Prostate gland (tissue), 2 donors: ENCODE measurements at regions not wholly inside any gene's neighbourhood (a gene's known extent, or its start where the extent isn't known, plus 50 kb on each side); places are given as distances from the start of the nearest gene placed in this dataset.

ENCODE experiments used
- POLR2A ChIP-seq: fragments of 450-650 bp; IDR thresholded peaks from one replicate; pipeline ENCODE4 v1.6.1; 2016; ENCODE audit warnings: antibody characterized with exemption, mild to moderate bottlenecking
- POLR2AphosphoS5 ChIP-seq: sonication (generic); formaldehyde crosslinking; IDR thresholded peaks from one replicate; pipeline ENCODE4 v1.6.1; 2017; ENCODE audit warnings: antibody characterized with exemption
- TF ChIP-seq, protein P1 (sequence below), 4 experiments: fragments of 200-600 bp in 2 of 4; fragments of 450-650 bp in 2 of 4; sonication (generic) in 2 of 4; IDR thresholded peaks; 1 replicate in 3 of 4; 2 replicates in 1 of 4; pipeline ENCODE4 v1.5.1; 2016 to 2019; ENCODE audit warnings: antibody characterized with exemption in 4 of 4, mild to moderate bottlenecking in 2 of 4, moderate library complexity in 2 of 4

DNA sequence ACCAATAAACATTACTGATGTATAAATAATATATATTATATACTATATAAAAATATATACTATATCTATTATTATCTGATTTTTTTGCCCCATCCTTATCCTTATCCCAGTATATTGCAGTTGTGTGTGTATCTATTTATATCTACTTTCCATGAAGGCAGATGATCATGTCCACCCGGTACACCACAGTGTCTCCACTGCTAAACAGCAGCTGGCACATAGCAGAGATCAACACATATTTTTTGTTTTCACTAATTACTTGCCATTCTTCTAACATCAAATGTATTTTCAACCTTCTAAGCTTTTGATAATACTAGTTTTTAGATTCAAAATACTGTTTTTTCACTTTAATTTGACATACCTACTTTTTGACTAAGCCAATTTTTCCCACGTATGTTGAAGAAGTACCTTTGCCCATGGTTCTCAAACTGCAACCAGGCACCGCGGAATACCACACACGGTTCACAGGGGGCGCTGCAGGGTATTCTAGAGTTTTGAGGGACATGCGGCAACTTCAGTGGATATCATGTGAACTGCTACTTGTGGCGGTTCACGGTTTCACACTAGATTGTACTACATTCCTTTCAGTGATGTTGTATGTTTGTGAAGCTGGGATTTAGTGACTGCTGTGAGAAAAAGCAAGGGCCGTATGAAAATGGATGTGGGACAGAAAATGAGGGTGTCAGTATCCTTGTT lies 182.5 kb upstream of the NPY2R start:
- TF ChIP-seq POLR2A (no peak), POLR2AphosphoS5 (no peak)
- TF ChIP-seq, protein P1, sequence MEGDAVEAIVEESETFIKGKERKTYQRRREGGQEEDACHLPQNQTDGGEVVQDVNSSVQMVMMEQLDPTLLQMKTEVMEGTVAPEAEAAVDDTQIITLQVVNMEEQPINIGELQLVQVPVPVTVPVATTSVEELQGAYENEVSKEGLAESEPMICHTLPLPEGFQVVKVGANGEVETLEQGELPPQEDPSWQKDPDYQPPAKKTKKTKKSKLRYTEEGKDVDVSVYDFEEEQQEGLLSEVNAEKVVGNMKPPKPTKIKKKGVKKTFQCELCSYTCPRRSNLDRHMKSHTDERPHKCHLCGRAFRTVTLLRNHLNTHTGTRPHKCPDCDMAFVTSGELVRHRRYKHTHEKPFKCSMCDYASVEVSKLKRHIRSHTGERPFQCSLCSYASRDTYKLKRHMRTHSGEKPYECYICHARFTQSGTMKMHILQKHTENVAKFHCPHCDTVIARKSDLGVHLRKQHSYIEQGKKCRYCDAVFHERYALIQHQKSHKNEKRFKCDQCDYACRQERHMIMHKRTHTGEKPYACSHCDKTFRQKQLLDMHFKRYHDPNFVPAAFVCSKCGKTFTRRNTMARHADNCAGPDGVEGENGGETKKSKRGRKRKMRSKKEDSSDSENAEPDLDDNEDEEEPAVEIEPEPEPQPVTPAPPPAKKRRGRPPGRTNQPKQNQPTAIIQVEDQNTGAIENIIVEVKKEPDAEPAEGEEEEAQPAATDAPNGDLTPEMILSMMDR (IDR thresholded peaks at IDR 0.05), result peak in 2 of 4 experiments; percentile 24 to 36
